NCI-H446 (cell line): ENCODE measurements at regions not wholly inside any gene's neighbourhood (a gene's known extent, or its start where the extent isn't known, plus 50 kb on each side); places are given as distances from the start of the nearest gene placed in this dataset.

ENCODE experiments used
- DNase-seq, 2 experiments: peaks; one replicate each; lab custom pipeline; 2025; lab: John Stamatoyannopoulos, UW

- no peak for DNase-seq
Observed at GRCh38 chr4:85398276-85398675, 76.7 kb upstream of the ARHGAP24 start.

GRCh38 chr4:85399270-85399669 is 75.7 kb upstream of the ARHGAP24 start:
- DNase-seq: no peak

GRCh38 chr4:85402371-85402770 is 72.6 kb upstream of the ARHGAP24 start:
- DNase-seq: peak in 1 of 2 experiments; percentile 6

- no peak for DNase-seq
Observed at GRCh38 chr4:85406185-85406584, 68.8 kb upstream of the ARHGAP24 start.

GRCh38 chr4:85407546-85407945 is 67.4 kb upstream of the ARHGAP24 start:
- no peak for DNase-seq

- no peak for DNase-seq
Observed at GRCh38 chr4:85408301-85408700, 66.6 kb upstream of the ARHGAP24 start.

- DNase-seq: no peak
Observed at GRCh38 chr4:85409251-85409650, 65.7 kb upstream of the ARHGAP24 start.

- DNase-seq: no peak
Observed at GRCh38 chr4:85411386-85411785, 63.6 kb upstream of the ARHGAP24 start.

- DNase-seq: no peak
Observed at GRCh38 chr4:85414972-85415371, 60.0 kb upstream of the ARHGAP24 start.

GRCh38 chr4:85416094-85416493 is 58.9 kb upstream of the ARHGAP24 start:
- DNase-seq: no peak

GRCh38 chr4:85419103-85419502 is 55.8 kb upstream of the ARHGAP24 start:
- no peak for DNase-seq

- no peak for DNase-seq
Observed at GRCh38 chr4:85420831-85421230, 54.1 kb upstream of the ARHGAP24 start.

- no peak for DNase-seq
Observed at GRCh38 chr4:85423431-85423830, 51.5 kb upstream of the ARHGAP24 start.
